Left cardiac atrium (tissue), 4 donors: ENCODE measurements at regions not wholly inside any gene's neighbourhood (a gene's known extent, or its start where the extent isn't known, plus 50 kb on each side); places are given as distances from the start of the nearest gene placed in this dataset.
"Not testable (repeated sequence)": the region's sequence is repeated elsewhere in the genome, so short reads cannot be mapped to it uniquely, and the experiment has no call there.

Source experiments
- ATAC-seq, 2 donors: fragments of 200-7000 bp; cut with Tn5 transposase; one replicate each; pipeline ENCODE4 v1.9.1; 2020; ENCODE audit warnings: mild to moderate bottlenecking in 2 of 2, moderate library complexity in 2 of 2
- DNase-seq: peaks from one replicate; pipeline ENCODE4 v3.0.0-alpha.2; 2020
- intact Hi-C, 2 donors: fragments of 100-400 bp; cut with DNase I; formaldehyde crosslinking; loops; one replicate each; pipeline versions ENCODE4 v1.14.1 to v1.15.1; 2022 to 2023
- donor health status: DM: no; HTN: yes; CAD: no.
- donor health status: DM: no; HTN: yes; CAD: no; lungs with severe emphysema.
- donor health status: DM: yes; HTN: yes; CAD: no.
- donor health status: Dilated cardiomyopathy.

GRCh38 chr15:79641841-79642240 lies 209.7 kb downstream of the MINAR1 start:
- DNase-seq (no peak), ATAC-seq (no peak)
- intact Hi-C loops: no loop called here

GRCh38 chr15:79643393-79643792 lies 211.3 kb downstream of the MINAR1 start:
- ATAC-seq (no peak), DNase-seq (no peak)
- intact Hi-C loops: no loop called here

GRCh38 chr15:79644091-79644490 lies 212.0 kb downstream of the MINAR1 start:
- ATAC-seq: no peak
- no peak for DNase-seq
- intact Hi-C loops: no loop called here

- intact Hi-C loops, ATAC-seq: not testable (repeated sequence)
Measured at GRCh38 chr15:79652972-79653371, 220.8 kb downstream of the MINAR1 start.

GRCh38 chr15:79653533-79653932 lies 221.4 kb downstream of the MINAR1 start:
- ATAC-seq: no peak

More at GRCh38 chr15:79652972-79653371, 220.8 kb downstream of the MINAR1 start:
- not testable (repeated sequence) for DNase-seq

GRCh38 chr15:79656151-79657000 lies 224.2 kb downstream of the MINAR1 start:
- ATAC-seq (no peak), DNase-seq (no peak)
- intact Hi-C loops: no loop called here

More at GRCh38 chr15:79653533-79653932, 221.4 kb downstream of the MINAR1 start:
- intact Hi-C loops: no loop called here
- DNase-seq: no peak

- DNase-seq (no peak), ATAC-seq (no peak)
- intact Hi-C loops: no loop called here
Measured at GRCh38 chr15:79657722-79658121, 225.6 kb downstream of the MINAR1 start.

- DNase-seq: no peak
- ATAC-seq: no peak
- intact Hi-C loops: no loop called here
Measured at GRCh38 chr15:79659691-79660090, 227.6 kb downstream of the MINAR1 start.

GRCh38 chr15:79661411-79661810 lies 229.3 kb downstream of the MINAR1 start:
- ATAC-seq (no peak), DNase-seq (no peak)
- intact Hi-C loops: no loop called here

GRCh38 chr15:79673416-79674123 lies 223.2 kb downstream of the MTHFS start:
- DNase-seq (no peak), ATAC-seq (no peak)
- intact Hi-C loops: no loop called here

GRCh38 chr15:79674124-79674465 lies 222.7 kb downstream of the MTHFS start:
- intact Hi-C loops: no loop called here
- ATAC-seq: no peak
- DNase-seq: no peak

- DNase-seq (no peak), ATAC-seq (no peak)
- intact Hi-C loops: no loop called here
Measured at GRCh38 chr15:79675982-79676381, 220.8 kb downstream of the MTHFS start.

- intact Hi-C loops: no loop called here
Measured at GRCh38 chr15:79676621-79677020, 220.2 kb downstream of the MTHFS start.

GRCh38 chr15:79677241-79677640 lies 219.6 kb downstream of the MTHFS start:
- no peak for ATAC-seq
- intact Hi-C loops: no loop called here
- no peak for DNase-seq

More at GRCh38 chr15:79676621-79677020, 220.2 kb downstream of the MTHFS start:
- ATAC-seq (no peak), DNase-seq (no peak)

GRCh38 chr15:79678032-79678701 lies 218.6 kb downstream of the MTHFS start:
- intact Hi-C loops: no loop called here
- DNase-seq (no peak), ATAC-seq (no peak)

- intact Hi-C loops: no loop called here
- no peak for DNase-seq
Measured at GRCh38 chr15:79680720-79681119, 216.1 kb downstream of the MTHFS start.

GRCh38 chr15:79682285-79682684 lies 214.5 kb downstream of the MTHFS start:
- ATAC-seq (peak; percentile 91 to 92), DNase-seq (peak; percentile 62)
- intact Hi-C loops: no loop called here

More at GRCh38 chr15:79680720-79681119, 216.1 kb downstream of the MTHFS start:
- ATAC-seq: no peak

- intact Hi-C loops: no loop called here
- peak; percentile 16 to 44 for ATAC-seq
- no peak for DNase-seq
Measured at GRCh38 chr15:79682851-79683288, 213.9 kb downstream of the MTHFS start.

GRCh38 chr15:79689030-79689429 lies 207.8 kb downstream of the MTHFS start:
- ATAC-seq (no peak), DNase-seq (no peak)
- intact Hi-C loops: no loop called here

- ATAC-seq: no peak
- intact Hi-C loops: no loop called here
Measured at GRCh38 chr15:79700951-79701480, 195.8 kb downstream of the MTHFS start.

More at GRCh38 chr15:79700951-79701480, 195.8 kb downstream of the MTHFS start:
- DNase-seq: no peak
